ENCODE measurements at regions not wholly inside any gene's neighbourhood (a gene's known extent, or its start where the extent isn't known, plus 50 kb on each side); places are given as distances from the start of the nearest gene placed in this dataset.

DNA sequence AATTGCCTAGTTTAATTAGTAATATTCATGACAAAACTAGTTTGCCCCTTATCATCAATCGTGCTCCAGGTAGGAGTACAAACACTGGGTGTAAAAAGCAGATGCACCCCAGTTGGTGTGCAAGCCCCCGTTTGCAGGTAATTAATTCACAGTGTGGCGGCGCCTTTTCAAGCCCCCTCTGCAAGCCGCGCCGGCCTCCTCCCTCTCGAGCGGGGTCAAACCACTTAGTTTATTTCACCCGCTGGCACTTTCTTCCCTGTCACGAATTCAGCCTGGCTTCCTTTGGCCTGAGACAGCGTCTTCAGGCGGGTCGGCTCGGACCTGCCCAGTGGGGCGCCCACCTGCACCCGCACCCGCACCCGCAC is 64.7 kb upstream of the MAPRE2 start:
- TF ChIP-seq YY1 (IDR thresholded peaks at IDR 0.05; ENCODE audit: insufficient read depth, insufficient read length) (no peak), ZNF274 (IDR thresholded peaks at IDR 0.05; ENCODE audit: low read depth, low read length) (no peak), SUZ12 (IDR thresholded peaks at IDR 0.05; ENCODE audit: extremely low read depth, insufficient read depth, insufficient read length) (no peak)

Data from NT2/D1 (cell line).